PC-3 (cell line): ENCODE measurements at regions not wholly inside any gene's neighbourhood (a gene's known extent, or its start where the extent isn't known, plus 50 kb on each side); places are given as distances from the start of the nearest gene placed in this dataset.

Experiments used
- EZH2 ChIP-seq: fragments of 300-600 bp; sonication (generic); IDR thresholded peaks from one replicate; pipeline ENCODE4 v1.6.1; 2017; ENCODE audit warnings: antibody characterized with exemption, mild to moderate bottlenecking, low read length; ENCODE audit not compliant: unreplicated experiment
- TF ChIP-seq, protein P1 (sequence below): fragments of 300-600 bp; sonication (generic); conservative IDR thresholded peaks from 2 replicates; pipeline ENCODE4 v1.5.1; 2017; ENCODE audit warnings: antibody characterized with exemption, low read depth, mild to moderate bottlenecking, low read length

DNA sequence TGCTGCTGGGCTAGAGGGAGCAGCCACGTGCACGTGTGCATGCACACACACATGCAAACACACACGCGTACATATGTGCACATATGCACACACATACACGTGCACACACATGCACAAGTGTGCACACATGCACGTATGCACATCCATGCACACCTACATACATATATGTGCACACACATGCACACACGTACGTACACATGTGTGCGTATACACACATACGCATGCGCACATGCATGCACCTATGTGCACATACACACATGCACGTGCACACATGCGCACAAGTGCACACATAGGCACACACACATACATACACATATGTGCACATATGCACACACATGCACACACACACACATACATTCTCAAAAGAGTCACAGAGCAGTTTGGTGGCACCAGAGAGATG, 85.9 kb upstream of the SLC25A33 start:
- TF ChIP-seq, protein P1, sequence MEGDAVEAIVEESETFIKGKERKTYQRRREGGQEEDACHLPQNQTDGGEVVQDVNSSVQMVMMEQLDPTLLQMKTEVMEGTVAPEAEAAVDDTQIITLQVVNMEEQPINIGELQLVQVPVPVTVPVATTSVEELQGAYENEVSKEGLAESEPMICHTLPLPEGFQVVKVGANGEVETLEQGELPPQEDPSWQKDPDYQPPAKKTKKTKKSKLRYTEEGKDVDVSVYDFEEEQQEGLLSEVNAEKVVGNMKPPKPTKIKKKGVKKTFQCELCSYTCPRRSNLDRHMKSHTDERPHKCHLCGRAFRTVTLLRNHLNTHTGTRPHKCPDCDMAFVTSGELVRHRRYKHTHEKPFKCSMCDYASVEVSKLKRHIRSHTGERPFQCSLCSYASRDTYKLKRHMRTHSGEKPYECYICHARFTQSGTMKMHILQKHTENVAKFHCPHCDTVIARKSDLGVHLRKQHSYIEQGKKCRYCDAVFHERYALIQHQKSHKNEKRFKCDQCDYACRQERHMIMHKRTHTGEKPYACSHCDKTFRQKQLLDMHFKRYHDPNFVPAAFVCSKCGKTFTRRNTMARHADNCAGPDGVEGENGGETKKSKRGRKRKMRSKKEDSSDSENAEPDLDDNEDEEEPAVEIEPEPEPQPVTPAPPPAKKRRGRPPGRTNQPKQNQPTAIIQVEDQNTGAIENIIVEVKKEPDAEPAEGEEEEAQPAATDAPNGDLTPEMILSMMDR: no peak
- no peak for TF ChIP-seq EZH2
